Fibroblast of lung (primary cell): ENCODE measurements at regions not wholly inside any gene's neighbourhood (a gene's known extent, or its start where the extent isn't known, plus 50 kb on each side); places are given as distances from the start of the nearest gene placed in this dataset.
A peak's percentile ranks its signal among the peaks of the same experiment; 100 is the strongest.

ENCODE experiments used
- DNase-seq, 2 donors: peaks; one replicate each; pipeline versions ENCODE4 v3.0.0 to v3.0.0-alpha.2; 2010; ENCODE audit warnings: low read depth in 2 of 2
- H2AFZ ChIP-seq: 2 replicates; pipeline ENCODE4 v1.5.1; 2012; ENCODE audit warnings: low read length, control low read depth, inconsistent platforms
- H3K27ac ChIP-seq: 2 replicates; pipeline ENCODE4 v1.5.1; 2011; ENCODE audit warnings: low read length, control low read depth; ENCODE audit not compliant: insufficient read depth
- H3K27me3 ChIP-seq: 2 replicates; pipeline ENCODE4 v1.5.1; 2011; ENCODE audit warnings: mild to moderate bottlenecking, low read length; ENCODE audit not compliant: control insufficient read depth, insufficient read depth
- H3K36me3 ChIP-seq: 2 replicates; pipeline ENCODE4 v1.5.1; 2011; ENCODE audit warnings: low read length; ENCODE audit not compliant: control insufficient read depth, insufficient read depth
- H3K4me1 ChIP-seq: 2 replicates; pipeline ENCODE4 v1.5.1; 2011; ENCODE audit warnings: low read length; ENCODE audit not compliant: control insufficient read depth, insufficient read depth; ENCODE audit errors: extremely low read depth
- H3K4me2 ChIP-seq: 2 replicates; pipeline ENCODE4 v1.5.1; 2011; ENCODE audit warnings: low read length, control low read depth; ENCODE audit not compliant: insufficient read depth; ENCODE audit errors: extremely low read depth
- H3K4me3 ChIP-seq, 4 experiments: fragments of 200-600 bp in 1 of 4; sonication (generic) in 1 of 4; replicated peaks in 1 of 4; 2 replicates each; pipeline ENCODE4 v1.5.1; 2011 to 2016; ENCODE audit warnings: low read length in 4 of 4, low read depth in 3 of 4, mild to moderate bottlenecking in 3 of 4, control low read depth in 2 of 4, inconsistent platforms in 1 of 4, mixed read lengths in 1 of 4; ENCODE audit not compliant: insufficient read depth in 1 of 4; ENCODE audit errors: control extremely low read depth in 1 of 4
- H3K79me2 ChIP-seq: 2 replicates; pipeline ENCODE4 v1.5.1; 2012; ENCODE audit warnings: mild to moderate bottlenecking, low read length, inconsistent platforms; ENCODE audit not compliant: control insufficient read depth, insufficient read depth
- H3K9ac ChIP-seq: 2 replicates; pipeline ENCODE4 v1.5.1; 2011; ENCODE audit warnings: mild to moderate bottlenecking, low read length, control low read depth; ENCODE audit not compliant: insufficient read depth
- H3K9me3 ChIP-seq: 2 replicates; pipeline ENCODE4 v1.5.1; 2012; ENCODE audit warnings: low read depth, low read length; ENCODE audit not compliant: control insufficient read depth, insufficient read depth
- H4K20me1 ChIP-seq: 2 replicates; pipeline ENCODE4 v1.5.1; 2011; ENCODE audit warnings: low read length; ENCODE audit not compliant: control insufficient read depth, insufficient read depth; ENCODE audit errors: extremely low read depth
- CTCF ChIP-seq, 2 donors: IDR thresholded peaks in 1 of 2; conservative IDR thresholded peaks in 1 of 2; 1 replicate in 1 of 2; 2 replicates in 1 of 2; pipeline ENCODE4 v1.5.1; 2011 to 2012; ENCODE audit warnings: low read length in 2 of 2, control low read depth in 1 of 2, inconsistent platforms in 1 of 2, low read depth in 1 of 2, mild to moderate bottlenecking in 1 of 2
- EZH2 ChIP-seq: IDR thresholded peaks from 2 replicates; pipeline ENCODE4 v1.5.1; 2012; ENCODE audit warnings: low read length, control low read depth, mild to moderate bottlenecking; ENCODE audit errors: missing control alignments

- Histone ChIP-seq H4K20me1 (no peaks in the 10 kb centered on the region), H3K4me2 (no peak overlapping the region), H3K4me1 (no peaks in the 10 kb centered on the region), H3K9ac (no peak overlapping the region), H3K4me3 (no peak overlapping the region), H3K79me2 (no peaks in the 10 kb centered on the region), H3K36me3 (no peaks in the 10 kb centered on the region), H3K9me3 (no peaks in the 10 kb centered on the region), H3K27me3 (no peaks in the 10 kb centered on the region), H2AFZ (no peak overlapping the region), H3K27ac (no peak overlapping the region)
- no peak for TF ChIP-seq EZH2
- no peak for TF ChIP-seq CTCF (conservative IDR thresholded peaks at IDR 0.05 in 1 of 2, IDR thresholded peaks at IDR 0.05 in 1 of 2; ENCODE audit: low read depth in 1 of 2, low read length in 2 of 2)
- peak in 1 of 2 donors; percentile 17 for DNase-seq
These were observed 580.9 kb upstream of the ZFP42 start for GRCh38 chr4:187414716-187415115.

GRCh38 chr4:187415231-187415630, 580.3 kb upstream of the ZFP42 start:
- Histone ChIP-seq H3K4me2 (no peak overlapping the region), H3K27me3 (no peaks in the 10 kb centered on the region), H3K79me2 (no peaks in the 10 kb centered on the region), H2AFZ (no peak overlapping the region), H3K4me1 (no peaks in the 10 kb centered on the region), H4K20me1 (no peaks in the 10 kb centered on the region), H3K36me3 (no peaks in the 10 kb centered on the region), H3K9ac (no peak overlapping the region), H3K4me3 (no peak overlapping the region), H3K9me3 (no peaks in the 10 kb centered on the region), H3K27ac (no peak overlapping the region)
- no peak for DNase-seq
- TF ChIP-seq EZH2 (no peak), CTCF (conservative IDR thresholded peaks at IDR 0.05 in 1 of 2, IDR thresholded peaks at IDR 0.05 in 1 of 2; ENCODE audit: low read depth in 1 of 2, low read length in 2 of 2) (no peak)

- H2AFZ ChIP-seq = no peak overlapping the region
- H3K4me2 ChIP-seq = no peak overlapping the region
- no peak for TF ChIP-seq CTCF (conservative IDR thresholded peaks at IDR 0.05 in 1 of 2, IDR thresholded peaks at IDR 0.05 in 1 of 2; ENCODE audit: low read depth in 1 of 2, low read length in 2 of 2)
- TF ChIP-seq EZH2 = no peak
- peak in 1 of 2 donors; percentile 43 for DNase-seq
- H3K27ac ChIP-seq = no peak overlapping the region
- no peaks in the 10 kb centered on the region for H3K36me3 ChIP-seq
- no peaks in the 10 kb centered on the region for H3K27me3 ChIP-seq
- no peaks in the 10 kb centered on the region for H3K79me2 ChIP-seq
- H4K20me1 ChIP-seq = no peaks in the 10 kb centered on the region
- H3K9ac ChIP-seq = no peak overlapping the region
- H3K9me3 ChIP-seq = no peaks in the 10 kb centered on the region
- no peak overlapping the region for H3K4me3 ChIP-seq
- no peaks in the 10 kb centered on the region for H3K4me1 ChIP-seq
These were observed 579.4 kb upstream of the ZFP42 start for GRCh38 chr4:187416216-187416615.
